ENCODE measurements at regions not wholly inside any gene's neighbourhood (a gene's known extent, or its start where the extent isn't known, plus 50 kb on each side); places are given as distances from the start of the nearest gene placed in this dataset.

DNA sequence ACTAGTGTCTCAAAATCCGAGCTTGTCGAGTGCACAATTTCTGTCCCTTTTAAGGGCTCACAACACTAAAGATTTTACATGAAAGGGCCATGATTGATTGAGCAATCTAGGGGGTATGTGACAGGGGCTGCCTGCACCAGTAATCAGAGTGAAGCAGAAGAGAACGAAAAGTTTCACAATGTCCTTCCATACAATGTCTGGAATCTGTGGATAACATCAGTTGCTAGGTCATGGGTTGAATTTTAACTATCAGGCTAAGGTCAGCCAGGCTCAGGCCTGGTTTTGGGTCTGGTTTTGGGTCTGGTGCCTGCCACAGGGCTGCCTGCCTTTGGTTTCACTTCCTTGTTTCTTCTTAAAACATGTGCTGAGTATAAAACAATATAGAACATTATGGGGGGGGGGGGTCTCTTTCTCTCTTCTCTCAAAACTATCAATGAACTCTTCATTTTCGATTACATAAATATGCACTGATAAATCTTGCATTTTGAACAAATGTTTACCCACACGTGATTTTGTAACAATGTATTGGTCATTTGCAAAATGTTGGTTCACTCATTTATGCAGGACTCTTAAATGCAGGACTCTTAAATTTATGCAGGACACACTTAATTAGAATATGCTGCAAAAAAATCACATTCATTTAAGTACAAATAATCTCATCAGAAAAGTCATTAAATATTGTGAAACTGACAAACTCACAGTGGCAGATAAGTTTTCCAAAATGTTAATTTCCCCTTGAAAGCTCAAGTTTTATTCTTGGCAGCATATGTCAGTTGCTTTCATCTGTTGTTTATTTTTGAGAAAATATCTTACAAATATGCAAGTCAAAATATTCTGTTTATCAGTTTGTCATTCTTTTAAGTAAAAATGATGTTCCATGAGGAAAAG is 290.5 kb upstream of the KYNU start (continued):
- no peak for TF ChIP-seq RAD21 (IDR thresholded peaks at IDR 0.05 in 1 of 2, conservative IDR thresholded peaks at IDR 0.05 in 1 of 2; ENCODE audit: low read depth in 2 of 2, low read length in 2 of 2)

All from H1 (cell line).